ENCODE measurements at regions not wholly inside any gene's neighbourhood (a gene's known extent, or its start where the extent isn't known, plus 50 kb on each side); places are given as distances from the start of the nearest gene placed in this dataset.
A peak's percentile ranks its signal among the peaks of the same experiment; 100 is the strongest.

DNA sequence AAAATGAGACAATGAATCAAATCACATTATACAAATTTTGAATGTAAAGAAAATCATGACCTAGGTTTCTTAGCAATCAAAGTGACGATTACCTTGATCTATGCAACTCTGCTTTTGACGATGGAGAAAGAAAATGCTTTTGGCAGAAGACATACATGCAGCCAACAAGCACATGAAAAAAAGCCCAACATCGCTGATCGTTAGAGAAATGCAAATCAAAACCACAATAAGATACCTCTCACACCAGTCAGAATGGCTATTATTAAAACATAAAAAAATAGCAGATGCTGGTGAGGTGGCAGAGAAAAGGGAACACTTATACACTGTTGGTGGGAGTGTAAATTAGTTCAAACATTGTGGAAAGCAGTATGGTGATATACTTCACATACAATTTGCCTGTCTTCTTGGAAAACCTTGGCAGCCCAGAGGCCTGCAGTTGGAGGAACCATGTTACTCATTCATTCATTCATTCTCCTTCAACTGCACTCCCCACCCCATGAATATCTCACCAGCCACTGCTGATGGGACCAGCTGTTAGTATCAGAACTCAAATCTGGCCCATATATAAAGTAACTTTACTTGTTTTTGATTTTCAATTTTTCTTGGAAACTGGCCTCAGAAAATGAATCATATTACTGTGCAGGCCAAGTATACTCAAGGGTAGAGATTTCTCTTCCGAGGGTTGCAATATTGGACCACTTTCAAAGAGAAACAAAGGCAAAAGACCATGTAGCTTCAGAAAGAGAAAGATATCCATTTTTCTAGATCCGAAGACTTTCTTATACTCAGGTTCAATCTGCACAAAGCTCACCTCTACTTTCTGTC lies 358.6 kb upstream of the ARHGEF26 start:
- no peak overlapping the region for H3K4me3 ChIP-seq (ENCODE audit: low read depth, low read length)
- peak; percentile 67 for DNase-seq (ENCODE audit: low read depth)
- TF ChIP-seq, protein P1, sequence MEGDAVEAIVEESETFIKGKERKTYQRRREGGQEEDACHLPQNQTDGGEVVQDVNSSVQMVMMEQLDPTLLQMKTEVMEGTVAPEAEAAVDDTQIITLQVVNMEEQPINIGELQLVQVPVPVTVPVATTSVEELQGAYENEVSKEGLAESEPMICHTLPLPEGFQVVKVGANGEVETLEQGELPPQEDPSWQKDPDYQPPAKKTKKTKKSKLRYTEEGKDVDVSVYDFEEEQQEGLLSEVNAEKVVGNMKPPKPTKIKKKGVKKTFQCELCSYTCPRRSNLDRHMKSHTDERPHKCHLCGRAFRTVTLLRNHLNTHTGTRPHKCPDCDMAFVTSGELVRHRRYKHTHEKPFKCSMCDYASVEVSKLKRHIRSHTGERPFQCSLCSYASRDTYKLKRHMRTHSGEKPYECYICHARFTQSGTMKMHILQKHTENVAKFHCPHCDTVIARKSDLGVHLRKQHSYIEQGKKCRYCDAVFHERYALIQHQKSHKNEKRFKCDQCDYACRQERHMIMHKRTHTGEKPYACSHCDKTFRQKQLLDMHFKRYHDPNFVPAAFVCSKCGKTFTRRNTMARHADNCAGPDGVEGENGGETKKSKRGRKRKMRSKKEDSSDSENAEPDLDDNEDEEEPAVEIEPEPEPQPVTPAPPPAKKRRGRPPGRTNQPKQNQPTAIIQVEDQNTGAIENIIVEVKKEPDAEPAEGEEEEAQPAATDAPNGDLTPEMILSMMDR (IDR thresholded peaks at IDR 0.05; ENCODE audit: insufficient read depth, low read length), result no peak

DNA sequence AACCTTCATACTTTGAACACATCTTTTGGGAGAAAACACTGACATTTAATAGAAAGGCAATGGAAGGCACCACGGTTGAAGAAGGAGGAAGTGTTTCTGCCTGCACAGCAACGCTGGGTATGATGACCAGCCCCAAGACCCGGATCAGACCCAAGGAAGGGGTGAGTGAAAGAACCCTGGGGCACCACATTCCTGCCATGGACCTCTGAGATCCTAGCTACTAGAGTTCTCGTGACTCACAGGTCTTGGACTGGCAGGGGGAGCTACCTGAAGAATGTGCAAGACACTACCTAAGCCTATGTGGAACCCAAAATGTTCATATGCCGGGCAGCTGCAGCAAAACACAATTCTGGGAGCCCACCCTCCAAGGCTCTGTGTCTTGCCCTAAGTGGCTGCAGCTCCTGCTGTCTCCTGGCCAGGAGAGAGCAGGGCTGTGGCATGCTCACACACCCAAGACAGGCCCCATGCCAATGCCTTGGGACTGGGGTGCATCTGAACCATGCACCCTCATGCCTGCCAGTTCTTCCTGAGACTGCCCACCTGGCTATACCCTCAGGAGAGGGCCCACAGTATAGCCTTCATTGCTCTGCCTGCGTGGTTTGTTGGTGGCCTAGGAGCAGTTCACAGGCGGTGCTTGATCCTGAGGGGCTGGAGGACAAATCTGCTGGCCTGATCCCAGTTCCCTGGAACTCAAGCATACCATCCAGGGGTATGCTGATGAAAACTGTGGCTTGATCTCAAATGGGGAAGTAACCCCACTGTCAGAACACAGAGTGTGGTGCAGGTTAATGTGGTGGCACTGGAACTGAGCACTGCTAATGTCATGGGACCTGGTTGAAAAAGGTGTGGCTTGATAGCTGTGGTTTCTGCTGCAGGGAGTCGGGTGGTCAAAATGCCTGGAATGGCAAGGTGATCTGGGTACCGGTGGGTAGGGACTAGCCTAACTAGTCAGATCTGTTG lies 353.3 kb upstream of the ARHGEF26 start:
- TF ChIP-seq, protein P1 (IDR thresholded peaks at IDR 0.05; ENCODE audit: insufficient read depth, low read length), result no peak
- DNase-seq (ENCODE audit: low read depth), result no peak
- H3K4me3 ChIP-seq (ENCODE audit: low read depth, low read length), result no peak overlapping the region

DNA sequence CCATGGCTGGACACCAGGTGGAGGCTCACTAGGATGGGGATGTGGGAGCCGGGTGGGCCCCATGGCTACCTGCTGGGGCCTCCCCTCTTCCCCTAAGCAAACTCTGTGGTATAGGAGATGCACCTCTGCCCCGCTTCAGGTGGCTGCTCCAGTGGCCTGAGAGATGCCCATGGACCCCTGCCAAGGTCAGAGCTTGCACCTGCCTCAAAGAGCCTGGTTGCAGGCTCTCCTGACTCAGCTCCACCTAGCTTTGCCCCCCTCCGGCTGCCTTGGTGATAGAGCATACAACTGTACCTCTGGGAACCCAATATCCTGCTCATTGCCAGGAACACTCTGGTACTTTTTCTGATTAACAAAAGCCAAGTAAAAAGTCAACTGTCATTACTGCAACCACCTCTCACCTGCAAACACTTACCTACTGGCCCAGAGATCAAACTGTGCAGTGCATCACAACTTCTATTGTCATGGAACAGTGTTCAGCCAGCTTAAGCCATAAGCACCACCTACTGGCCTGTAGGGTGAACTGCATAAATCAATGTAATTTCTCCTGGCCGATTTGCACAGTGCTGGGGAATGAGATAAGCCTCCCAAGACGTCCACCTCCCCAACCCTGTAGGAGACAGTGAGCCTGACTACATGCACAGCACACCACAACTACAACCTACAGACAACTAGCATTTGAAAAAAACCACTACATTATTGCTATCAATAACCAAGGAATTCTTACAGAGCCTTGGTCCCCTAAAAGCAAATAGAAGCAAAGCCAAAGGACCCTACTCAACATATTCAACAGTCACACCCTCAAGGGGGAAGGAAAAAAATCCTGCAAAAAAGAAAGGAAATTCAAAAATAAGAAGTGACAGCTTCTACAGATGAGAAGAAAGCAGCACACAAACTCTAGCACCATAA lies 352.4 kb upstream of the ARHGEF26 start:
- DNase-seq (ENCODE audit: low read depth), result peak; percentile 74
- no peak overlapping the region for H3K4me3 ChIP-seq (ENCODE audit: low read depth, low read length)
- TF ChIP-seq, protein P1 (IDR thresholded peaks at IDR 0.05; ENCODE audit: insufficient read depth, low read length), result peak; percentile 91

DNA sequence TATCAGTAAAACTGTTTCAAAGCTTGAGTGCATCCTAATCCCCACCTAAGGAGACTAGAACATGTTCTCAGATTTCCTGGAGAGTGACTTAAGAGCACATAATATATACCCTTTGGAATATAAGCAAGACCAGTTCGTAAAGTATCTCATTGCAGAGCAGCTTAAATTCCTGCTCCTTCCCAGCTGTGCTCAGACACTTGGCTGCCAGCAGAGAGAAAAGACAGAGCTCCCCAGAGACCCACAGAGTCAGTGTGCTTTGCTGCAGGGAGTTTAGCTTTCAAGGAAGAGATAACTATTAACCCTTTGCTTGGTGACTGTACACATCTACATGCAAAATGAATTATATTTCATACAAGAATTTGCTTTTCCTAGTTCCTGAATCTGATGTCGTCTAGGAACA lies 338.1 kb upstream of the ARHGEF26 start:
- TF ChIP-seq, protein P1 (IDR thresholded peaks at IDR 0.05; ENCODE audit: insufficient read depth, low read length), result no peak
- DNase-seq (ENCODE audit: low read depth), result peak; percentile 43
- no peak overlapping the region for H3K4me3 ChIP-seq (ENCODE audit: low read depth, low read length)

DNA sequence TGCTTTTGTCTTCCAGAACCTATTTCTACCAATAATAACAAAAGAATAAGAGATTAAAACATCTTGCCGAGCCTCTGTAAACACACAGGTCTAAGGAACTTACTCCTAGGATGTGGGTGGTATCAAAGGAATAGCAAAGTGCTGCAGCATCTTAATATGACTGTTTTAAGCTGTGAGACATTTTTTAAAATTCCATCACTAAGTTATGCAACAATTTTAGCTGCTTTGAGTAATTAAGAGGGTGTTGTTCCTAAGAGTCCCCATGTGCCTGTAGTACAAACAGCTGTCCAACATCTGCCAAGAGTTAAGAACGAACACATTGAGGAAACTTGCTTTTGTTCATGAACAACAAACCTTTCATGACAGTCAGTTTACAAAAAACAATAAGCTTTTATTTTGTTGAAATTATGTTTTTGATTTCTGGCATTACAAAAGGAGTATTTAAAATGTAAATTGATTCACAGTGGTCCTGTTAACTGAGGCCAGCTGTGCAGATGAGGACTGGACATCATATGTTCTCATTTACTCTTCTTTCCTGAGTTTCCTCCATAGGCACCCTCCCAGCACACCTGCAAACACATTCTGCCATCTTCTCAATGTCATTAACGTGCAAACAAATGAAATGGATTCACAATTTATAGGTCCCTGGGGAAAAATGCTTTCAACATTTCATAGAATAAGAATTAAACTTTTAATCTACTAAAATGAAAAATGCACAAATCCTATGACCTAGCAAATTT lies 337.3 kb upstream of the ARHGEF26 start:
- no peak for DNase-seq (ENCODE audit: low read depth)
- H3K4me3 ChIP-seq (ENCODE audit: low read depth, low read length), result no peak overlapping the region
- TF ChIP-seq, protein P1 (IDR thresholded peaks at IDR 0.05; ENCODE audit: insufficient read depth, low read length), result no peak

Data from fibroblast of the aortic adventitia (primary cell).